KMS-11 (cell line): ENCODE measurements at regions not wholly inside any gene's neighbourhood (a gene's known extent, or its start where the extent isn't known, plus 50 kb on each side); places are given as distances from the start of the nearest gene placed in this dataset.

Experiments used
- H2AFZ ChIP-seq: fragments of 200-600 bp; sonication (generic); 2 replicates; pipeline ENCODE4 v1.6.1; 2016; ENCODE audit warnings: antibody characterized with exemption, mixed run types, low read depth
- H3K27ac ChIP-seq: fragments of 200-600 bp; sonication (generic); 2 replicates; pipeline ENCODE4 v1.6.1; 2016; ENCODE audit warnings: mild to moderate bottlenecking, mixed run types
- H3K27me3 ChIP-seq: fragments of 200-600 bp; sonication (generic); 2 replicates; pipeline ENCODE4 v1.6.1; 2017; ENCODE audit warnings: mild to moderate bottlenecking, low read depth, mixed run types, moderate library complexity; ENCODE audit not compliant: insufficient read depth
- H3K36me3 ChIP-seq: fragments of 200-600 bp; sonication (generic); 2 replicates; pipeline ENCODE4 v1.6.1; 2017; ENCODE audit warnings: mild to moderate bottlenecking, mixed run types; ENCODE audit not compliant: insufficient read depth
- H3K4me1 ChIP-seq: fragments of 200-600 bp; sonication (generic); 2 replicates; pipeline ENCODE4 v1.6.1; 2016; ENCODE audit warnings: mild to moderate bottlenecking, low read depth, mixed run types; ENCODE audit not compliant: poor library complexity, severe bottlenecking
- H3K4me2 ChIP-seq: fragments of 200-600 bp; sonication (generic); 2 replicates; pipeline ENCODE4 v1.7.0; 2016; ENCODE audit warnings: mild to moderate bottlenecking, mixed run types
- H3K4me3 ChIP-seq: fragments of 200-600 bp; sonication (generic); IDR thresholded peaks from 2 replicates; pipeline ENCODE4 v1.6.1; 2017; ENCODE audit warnings: low read depth, low read length, mixed read lengths; ENCODE audit not compliant: insufficient read depth
- H3K79me2 ChIP-seq: fragments of 200-600 bp; sonication (generic); 2 replicates; pipeline ENCODE4 v1.6.1; 2016; ENCODE audit warnings: low read depth, mixed run types; ENCODE audit not compliant: insufficient read depth
- H3K9ac ChIP-seq: fragments of 200-600 bp; sonication (generic); 2 replicates; pipeline ENCODE4 v1.6.1; 2016; ENCODE audit warnings: mild to moderate bottlenecking, mixed run types
- H4K20me1 ChIP-seq: fragments of 200-600 bp; sonication (generic); 2 replicates; pipeline ENCODE4 v1.6.1; 2016; ENCODE audit warnings: mild to moderate bottlenecking, mixed run types; ENCODE audit not compliant: insufficient read depth
- TF ChIP-seq, protein P1 (sequence below): fragments of 200-600 bp; sonication (generic); conservative IDR thresholded peaks from 2 replicates; pipeline ENCODE4 v1.6.1; 2017; ENCODE audit warnings: low read depth, mild to moderate bottlenecking, antibody characterized with exemption, low read length, moderate library complexity, mixed read lengths

DNA sequence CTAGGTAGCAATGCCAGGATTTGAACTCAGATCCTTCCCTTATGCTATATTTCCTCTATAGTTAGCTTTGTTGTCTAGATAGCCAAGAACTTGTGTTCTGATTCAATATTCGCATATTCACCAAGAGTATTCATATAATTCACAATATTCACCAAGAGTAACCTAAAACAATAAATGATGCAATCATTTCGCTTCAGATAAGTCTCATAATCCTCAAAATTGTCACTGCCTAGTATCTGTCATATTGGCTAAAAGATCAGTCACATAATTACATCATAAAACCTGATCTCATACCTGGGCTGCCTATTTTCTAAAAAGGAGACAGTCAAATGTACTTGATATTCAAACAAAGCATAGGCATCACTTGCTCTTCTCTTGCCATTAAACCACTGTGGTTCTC lies 199.7 kb upstream of the CPEB2 start:
- Histone ChIP-seq H3K79me2 (no peaks in the 10 kb centered on the region), H2AFZ (no peak overlapping the region), H3K4me2 (no peak overlapping the region), H3K4me1 (no peaks in the 10 kb centered on the region), H3K36me3 (no peaks in the 10 kb centered on the region), H3K9ac (no peak overlapping the region), H3K4me3 (no peak overlapping the region), H3K27ac (no peak overlapping the region), H3K27me3 (no peaks in the 10 kb centered on the region), H4K20me1 (no peaks in the 10 kb centered on the region)
- TF ChIP-seq, protein P1, sequence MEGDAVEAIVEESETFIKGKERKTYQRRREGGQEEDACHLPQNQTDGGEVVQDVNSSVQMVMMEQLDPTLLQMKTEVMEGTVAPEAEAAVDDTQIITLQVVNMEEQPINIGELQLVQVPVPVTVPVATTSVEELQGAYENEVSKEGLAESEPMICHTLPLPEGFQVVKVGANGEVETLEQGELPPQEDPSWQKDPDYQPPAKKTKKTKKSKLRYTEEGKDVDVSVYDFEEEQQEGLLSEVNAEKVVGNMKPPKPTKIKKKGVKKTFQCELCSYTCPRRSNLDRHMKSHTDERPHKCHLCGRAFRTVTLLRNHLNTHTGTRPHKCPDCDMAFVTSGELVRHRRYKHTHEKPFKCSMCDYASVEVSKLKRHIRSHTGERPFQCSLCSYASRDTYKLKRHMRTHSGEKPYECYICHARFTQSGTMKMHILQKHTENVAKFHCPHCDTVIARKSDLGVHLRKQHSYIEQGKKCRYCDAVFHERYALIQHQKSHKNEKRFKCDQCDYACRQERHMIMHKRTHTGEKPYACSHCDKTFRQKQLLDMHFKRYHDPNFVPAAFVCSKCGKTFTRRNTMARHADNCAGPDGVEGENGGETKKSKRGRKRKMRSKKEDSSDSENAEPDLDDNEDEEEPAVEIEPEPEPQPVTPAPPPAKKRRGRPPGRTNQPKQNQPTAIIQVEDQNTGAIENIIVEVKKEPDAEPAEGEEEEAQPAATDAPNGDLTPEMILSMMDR: no peak

DNA sequence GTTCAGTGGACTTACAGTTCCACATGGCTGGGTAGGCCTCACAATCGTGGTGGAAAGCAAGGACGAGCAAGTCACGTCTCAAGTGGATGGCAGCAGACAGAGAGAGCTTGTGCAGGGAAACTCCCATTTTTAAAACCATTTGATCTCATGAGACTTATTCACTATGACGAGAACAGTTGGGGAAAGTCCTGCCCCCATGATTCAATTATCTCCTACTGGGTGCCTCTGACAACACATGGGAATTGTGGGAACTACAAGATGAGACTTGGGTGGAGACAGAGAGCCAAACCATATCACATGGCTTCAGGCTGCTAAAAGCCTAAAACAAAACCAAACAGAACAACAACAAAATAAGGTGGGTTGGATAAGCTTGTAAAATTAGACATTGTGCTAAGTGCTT lies 194.4 kb upstream of the CPEB2 start:
- no peaks in the 10 kb centered on the region for H3K79me2 ChIP-seq
- H3K4me3 ChIP-seq: no peak overlapping the region
- no peak overlapping the region for H3K27ac ChIP-seq
- H3K4me2 ChIP-seq: no peak overlapping the region
- H3K36me3 ChIP-seq: no peaks in the 10 kb centered on the region
- TF ChIP-seq, protein P1: no peak
- no peak overlapping the region for H3K9ac ChIP-seq
- no peaks in the 10 kb centered on the region for H4K20me1 ChIP-seq
- no peaks in the 10 kb centered on the region for H3K27me3 ChIP-seq
- no peak overlapping the region for H2AFZ ChIP-seq
- no peaks in the 10 kb centered on the region for H3K4me1 ChIP-seq

DNA sequence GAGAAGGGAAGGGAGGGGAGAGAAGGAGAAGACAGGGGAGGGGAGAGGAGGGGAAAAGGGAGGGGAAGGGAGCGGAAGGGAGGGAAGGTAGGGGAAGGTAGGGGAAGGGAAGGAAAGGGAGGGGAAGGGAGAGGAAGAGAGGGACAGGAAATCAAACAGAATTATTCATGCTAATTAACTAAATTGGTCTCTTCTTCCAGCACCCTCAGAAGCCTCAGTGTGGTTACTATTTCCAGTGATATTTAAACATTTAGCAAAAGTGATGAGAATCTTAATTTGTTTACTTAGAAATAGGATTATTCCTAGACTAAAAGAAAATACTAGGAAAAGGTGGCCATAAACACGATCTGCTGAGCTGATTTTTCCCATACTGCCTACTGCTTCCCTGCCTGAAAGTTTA lies 193.1 kb upstream of the CPEB2 start:
- TF ChIP-seq, protein P1: no peak
- Histone ChIP-seq H4K20me1 (no peaks in the 10 kb centered on the region), H2AFZ (no peak overlapping the region), H3K27ac (no peak overlapping the region), H3K9ac (no peak overlapping the region), H3K4me1 (no peaks in the 10 kb centered on the region), H3K36me3 (no peaks in the 10 kb centered on the region), H3K4me3 (no peak overlapping the region), H3K79me2 (no peaks in the 10 kb centered on the region), H3K4me2 (no peak overlapping the region), H3K27me3 (no peaks in the 10 kb centered on the region)

DNA sequence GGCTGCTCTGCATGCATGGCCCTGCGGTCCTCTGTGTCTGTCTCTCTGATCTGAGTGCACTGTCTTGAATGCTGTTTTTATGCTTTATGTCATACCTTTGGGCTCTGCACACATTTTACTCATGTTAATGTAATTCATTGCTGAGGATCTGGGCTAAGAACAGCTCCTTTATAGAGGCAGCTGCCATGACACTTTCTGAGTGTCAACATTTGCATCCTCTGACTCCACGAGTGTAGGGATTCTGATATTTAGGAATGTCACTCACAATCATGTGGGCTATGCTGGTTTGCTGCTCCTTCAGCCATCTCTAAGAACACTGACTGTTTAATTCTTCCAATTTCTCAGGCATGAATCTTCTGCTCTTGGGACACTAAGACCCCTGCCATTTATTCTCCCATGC lies 192.2 kb upstream of the CPEB2 start:
- H3K4me1 ChIP-seq: no peaks in the 10 kb centered on the region
- TF ChIP-seq, protein P1: no peak
- H4K20me1 ChIP-seq: no peaks in the 10 kb centered on the region
- H3K9ac ChIP-seq: no peak overlapping the region
- H2AFZ ChIP-seq: no peak overlapping the region
- no peaks in the 10 kb centered on the region for H3K36me3 ChIP-seq
- no peaks in the 10 kb centered on the region for H3K79me2 ChIP-seq
- no peaks in the 10 kb centered on the region for H3K27me3 ChIP-seq
- H3K4me2 ChIP-seq: no peak overlapping the region
- H3K27ac ChIP-seq: no peak overlapping the region
- no peak overlapping the region for H3K4me3 ChIP-seq

DNA sequence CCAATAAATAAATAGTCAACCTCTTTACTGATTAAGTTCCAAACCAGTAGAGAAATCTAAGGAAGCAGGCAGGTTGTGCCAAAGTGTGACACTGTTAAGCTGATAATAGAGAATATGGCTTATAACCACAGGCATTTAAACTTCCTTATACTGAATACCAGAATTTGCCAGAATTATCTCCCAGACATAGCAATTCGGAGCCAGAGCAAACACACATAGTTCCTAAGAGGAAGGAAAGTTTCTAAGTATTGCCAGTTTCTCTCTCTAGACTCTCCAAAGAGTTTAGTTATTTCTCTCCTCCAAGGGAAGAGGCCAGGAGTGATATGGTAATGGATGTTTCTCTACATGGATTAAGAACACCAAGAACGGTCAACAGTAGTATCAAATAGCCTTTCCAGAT lies 191.7 kb upstream of the CPEB2 start:
- Histone ChIP-seq H3K27ac (no peak overlapping the region), H3K4me3 (no peak overlapping the region), H3K4me1 (no peaks in the 10 kb centered on the region), H4K20me1 (no peaks in the 10 kb centered on the region), H3K9ac (no peak overlapping the region), H3K27me3 (no peaks in the 10 kb centered on the region), H2AFZ (no peak overlapping the region), H3K36me3 (no peaks in the 10 kb centered on the region), H3K79me2 (no peaks in the 10 kb centered on the region), H3K4me2 (no peak overlapping the region)
- TF ChIP-seq, protein P1: no peak
